Kidney epithelial cell (primary cell): ENCODE measurements at regions not wholly inside any gene's neighbourhood (a gene's known extent, or its start where the extent isn't known, plus 50 kb on each side); places are given as distances from the start of the nearest gene placed in this dataset.

Experiments used
- DNase-seq: peaks from one replicate; pipeline ENCODE4 v3.0.0-alpha.2; 2010; ENCODE audit warnings: low read depth
- H3K27me3 ChIP-seq: 2 replicates; pipeline ENCODE4 v1.6.0; 2011; ENCODE audit warnings: low read length; ENCODE audit not compliant: control insufficient read depth, insufficient read depth
- H3K36me3 ChIP-seq: 2 replicates; pipeline ENCODE4 v1.5.1; 2011; ENCODE audit warnings: low read length; ENCODE audit not compliant: control insufficient read depth, insufficient read depth
- H3K4me3 ChIP-seq: 2 replicates; pipeline ENCODE4 v1.5.1; 2011; ENCODE audit warnings: low read depth, mild to moderate bottlenecking, control low read depth, low read length
- CTCF ChIP-seq: IDR thresholded peaks from 2 replicates; pipeline ENCODE4 v1.5.1; 2011; ENCODE audit warnings: mild to moderate bottlenecking, moderate library complexity, low read length, control low read depth, inconsistent platforms; ENCODE audit not compliant: insufficient read depth, poor library complexity, severe bottlenecking

- Histone ChIP-seq H3K27me3 (no peaks in the 10 kb centered on the region), H3K36me3 (no peaks in the 10 kb centered on the region), H3K4me3 (no peak overlapping the region)
- no peak for TF ChIP-seq CTCF
- peak; percentile 32 for DNase-seq
These were observed 177.5 kb downstream of the SETD4 start for GRCh38 chr21:35882791-35883240.

GRCh38 chr21:35873441-35873840, 186.9 kb downstream of the SETD4 start:
- TF ChIP-seq CTCF = no peak
- peaks cover 4% of the 10 kb centered on the region for H3K27me3 ChIP-seq
- no peaks in the 10 kb centered on the region for H3K36me3 ChIP-seq
- no peak overlapping the region for H3K4me3 ChIP-seq
- no peak for DNase-seq

- no peak for DNase-seq
- Histone ChIP-seq H3K27me3 (peaks cover 4% of the 10 kb centered on the region), H3K36me3 (no peaks in the 10 kb centered on the region), H3K4me3 (no peak overlapping the region)
- no peak for TF ChIP-seq CTCF
These were observed 188.4 kb downstream of the SETD4 start for GRCh38 chr21:35871906-35872305.

GRCh38 chr21:35868869-35869223, 191.5 kb downstream of the SETD4 start:
- Histone ChIP-seq H3K4me3 (no peak overlapping the region), H3K36me3 (no peaks in the 10 kb centered on the region), H3K27me3 (no peaks in the 10 kb centered on the region)
- no peak for DNase-seq
- no peak for TF ChIP-seq CTCF

GRCh38 chr21:35868005-35868868, 192.1 kb downstream of the SETD4 start:
- no peak for DNase-seq
- no peak overlapping the region for H3K4me3 ChIP-seq
- no peaks in the 10 kb centered on the region for H3K27me3 ChIP-seq
- H3K36me3 ChIP-seq = no peaks in the 10 kb centered on the region
- no peak for TF ChIP-seq CTCF

- DNase-seq = no peak
- no peak for TF ChIP-seq CTCF
- H3K4me3 ChIP-seq = no peak overlapping the region
- H3K36me3 ChIP-seq = no peaks in the 10 kb centered on the region
- H3K27me3 ChIP-seq = peaks cover 5% of the 10 kb centered on the region
These were observed 196.3 kb downstream of the SETD4 start for GRCh38 chr21:35864039-35864438.
